NOMO-1 treated with DMSO at 0.1 percent for 48 hours (cell line): ENCODE measurements at regions not wholly inside any gene's neighbourhood (a gene's known extent, or its start where the extent isn't known, plus 50 kb on each side); places are given as distances from the start of the nearest gene placed in this dataset.
"Not testable (repeated sequence)": the region's sequence is repeated elsewhere in the genome, so short reads cannot be mapped to it uniquely, and the experiment has no call there.

Source experiments
- DNase-seq: peaks from one replicate; lab custom pipeline; 2025; ENCODE audit not compliant: unreplicated experiment; lab: John Stamatoyannopoulos, UW

DNA sequence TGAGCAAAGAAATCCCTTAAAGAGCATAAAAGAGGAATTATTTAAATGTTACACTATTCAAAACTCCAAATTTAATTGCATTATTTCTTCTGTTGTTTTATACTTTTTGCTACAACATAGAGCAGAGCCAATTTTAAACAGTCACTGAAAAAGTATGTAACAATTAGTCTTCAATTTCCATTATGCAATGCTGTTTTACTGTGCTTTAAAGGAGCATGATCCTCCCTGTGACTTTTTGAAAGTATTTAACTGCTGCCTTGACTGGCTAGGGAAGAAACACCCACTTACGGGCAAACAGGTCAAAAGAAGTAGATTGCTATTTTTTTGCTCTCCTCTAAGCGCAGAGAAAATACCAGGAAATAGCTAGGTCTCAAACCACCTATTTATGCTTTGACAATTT, 217.4 kb upstream of the GCFC2 start:
- no peak for DNase-seq

DNA sequence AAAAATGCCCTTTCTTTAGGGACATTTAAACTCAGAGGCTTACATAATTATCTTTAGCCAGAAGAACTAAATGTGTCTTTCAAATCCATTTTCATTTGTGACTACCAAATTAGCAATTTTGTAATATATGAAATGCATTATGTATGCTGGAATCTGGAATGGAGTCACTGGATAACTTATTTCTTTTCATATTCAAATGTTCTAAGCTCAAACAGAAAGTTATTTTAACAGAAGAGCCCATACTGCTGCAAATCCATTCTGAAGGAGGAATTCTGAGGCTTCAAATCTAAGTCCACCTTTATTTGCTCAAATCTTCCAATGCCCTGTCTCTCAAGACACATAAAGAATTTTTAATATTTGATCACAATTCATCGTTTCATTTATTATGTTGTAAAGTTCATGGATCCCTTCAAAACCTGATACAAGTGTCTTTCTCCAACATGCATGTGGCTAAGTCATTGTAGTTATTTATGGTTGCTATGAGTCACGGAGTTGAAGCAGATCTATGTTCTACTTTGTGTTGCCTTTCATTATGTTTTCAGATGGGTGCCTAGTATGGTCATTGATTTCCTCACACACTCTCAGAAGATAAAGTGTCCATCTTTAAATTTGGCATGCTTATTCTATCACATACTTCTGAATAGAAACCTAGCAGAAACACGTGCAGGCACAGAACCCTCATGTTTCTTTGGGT, 214.8 kb upstream of the GCFC2 start:
- DNase-seq = no peak

DNA sequence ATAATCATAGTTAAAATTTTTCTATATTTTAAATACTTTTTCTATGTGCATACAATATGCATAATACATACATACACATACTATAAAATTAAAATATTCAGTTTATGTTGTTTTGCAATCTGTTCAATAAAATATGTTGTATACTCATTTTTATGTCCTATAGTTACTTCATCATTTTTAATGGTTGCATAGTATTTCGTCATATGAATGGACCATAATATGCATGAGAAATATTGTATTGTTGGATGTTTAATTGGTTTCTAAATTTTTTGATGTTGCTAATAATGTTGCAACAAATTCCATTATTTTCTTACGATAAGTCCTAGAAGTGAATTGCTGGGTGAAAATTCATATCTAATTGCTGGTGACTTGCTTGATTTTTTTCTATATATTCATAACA, 211.5 kb upstream of the GCFC2 start:
- DNase-seq = no peak

DNA sequence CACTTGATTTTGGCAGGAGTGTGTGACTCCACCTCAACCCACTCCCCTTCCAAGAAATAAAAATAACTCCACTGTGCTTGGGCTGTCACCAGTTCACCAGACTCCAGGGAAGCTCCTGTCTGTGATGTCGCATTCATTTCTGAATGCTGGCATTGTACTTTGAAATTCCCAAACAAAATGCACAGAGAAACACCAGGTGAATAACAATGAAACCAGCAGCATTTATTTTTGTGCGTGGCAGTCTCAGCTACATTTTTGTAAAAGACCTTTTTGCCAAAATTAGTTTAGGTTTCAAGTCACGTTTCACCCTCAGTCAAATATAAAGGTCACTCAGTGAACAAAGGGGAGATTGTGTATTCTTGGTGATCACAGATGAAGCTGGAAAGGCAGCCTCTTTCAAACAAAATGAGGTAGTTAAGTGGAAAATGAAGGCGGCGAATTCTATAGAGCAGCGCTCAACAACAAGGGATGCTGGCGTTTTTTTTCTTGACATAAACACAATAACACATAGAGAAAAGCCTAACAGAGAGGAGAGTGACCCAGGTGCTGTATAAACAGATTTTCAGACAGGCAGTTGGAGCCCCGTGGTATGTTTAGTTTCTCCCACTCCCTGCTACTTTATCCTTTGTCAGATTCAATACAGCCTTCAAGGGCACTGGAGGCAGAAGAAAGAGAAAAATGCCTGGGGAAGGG, 210.3 kb upstream of the GCFC2 start:
- DNase-seq = no peak

DNA sequence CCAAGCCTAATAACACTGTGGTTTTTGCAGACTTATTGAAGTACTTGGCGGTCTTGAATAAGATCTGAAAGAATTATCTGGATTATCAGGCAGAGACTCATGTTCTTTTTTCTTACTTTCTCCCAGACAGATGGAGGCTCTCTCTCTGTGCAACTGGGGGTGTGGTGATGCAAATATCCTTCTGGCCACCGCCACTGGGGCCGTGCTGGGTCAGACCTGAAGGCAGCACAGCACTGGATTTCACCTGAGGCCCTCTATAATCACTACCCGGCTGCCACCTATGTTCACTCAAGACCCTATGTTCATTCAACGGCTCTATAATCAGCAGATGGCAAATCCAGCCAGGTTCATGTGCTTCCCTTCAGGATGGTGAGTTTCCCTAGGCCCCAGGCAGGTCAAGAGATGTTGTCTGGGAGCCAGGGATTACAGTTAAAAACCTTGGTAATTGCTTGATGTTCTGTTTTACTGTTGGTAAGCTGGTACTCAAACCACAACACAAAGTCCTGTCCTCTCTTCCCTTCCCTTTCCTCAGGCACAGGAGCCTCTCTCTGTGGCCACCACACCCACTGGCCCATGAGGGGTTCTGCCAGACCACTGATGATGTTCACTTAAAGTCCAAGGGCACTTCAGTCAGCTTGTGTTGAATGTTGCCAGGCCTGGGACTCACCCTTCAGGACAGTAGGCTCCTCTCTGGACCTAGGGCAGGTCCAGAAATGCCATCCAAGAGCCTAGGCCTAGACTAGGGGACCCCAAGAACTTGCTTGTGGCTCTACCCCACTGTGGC, 205.3 kb upstream of the GCFC2 start:
- no peak for DNase-seq

DNA sequence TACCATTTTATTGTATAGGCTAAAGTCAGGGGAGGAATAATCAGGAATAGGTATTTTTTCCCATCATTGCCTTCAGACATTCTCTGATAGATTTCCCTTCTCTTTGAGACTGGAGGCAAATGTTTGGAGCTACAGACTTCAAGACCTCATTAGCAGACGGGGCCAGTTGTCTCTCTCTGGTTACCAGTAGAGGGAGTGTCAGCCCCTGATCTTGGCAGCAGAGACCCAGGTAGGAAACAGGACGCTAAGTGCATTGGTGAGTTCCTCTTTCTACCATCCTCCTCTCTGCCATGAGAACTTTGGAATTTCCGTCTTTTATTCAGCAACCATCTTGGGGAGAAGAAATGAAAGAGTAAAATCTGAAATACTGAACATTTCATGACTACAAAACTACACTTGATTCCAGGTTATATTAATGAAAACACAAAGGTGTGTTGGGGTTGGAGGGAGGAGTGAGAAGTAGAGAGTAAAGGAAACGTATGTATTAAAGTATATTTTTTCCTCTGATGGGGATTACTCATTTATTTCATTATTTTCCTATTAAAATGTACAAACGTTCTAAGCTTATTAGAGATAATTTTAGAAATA, 186.2 kb upstream of the GCFC2 start:
- DNase-seq = peak; percentile 15

DNA sequence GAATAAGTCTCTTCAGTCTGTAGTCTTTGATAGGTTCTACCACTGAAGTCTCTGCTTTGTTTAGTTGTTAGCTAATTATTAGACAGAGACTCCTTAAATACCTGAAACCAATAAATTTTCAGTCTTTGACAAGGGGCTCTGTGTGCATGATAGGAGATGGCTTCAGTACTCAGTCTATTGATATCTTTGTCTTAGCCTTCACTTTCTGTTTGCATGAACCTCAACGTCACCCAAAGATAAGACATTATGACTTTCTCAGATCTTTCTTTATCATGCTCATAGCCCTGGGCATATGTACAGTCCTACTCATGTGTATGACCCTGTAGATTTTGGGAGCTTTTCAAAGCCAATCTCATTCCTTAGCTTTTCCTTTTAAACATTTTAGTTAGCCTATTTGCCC, 183.5 kb upstream of the GCFC2 start:
- DNase-seq = no peak

DNA sequence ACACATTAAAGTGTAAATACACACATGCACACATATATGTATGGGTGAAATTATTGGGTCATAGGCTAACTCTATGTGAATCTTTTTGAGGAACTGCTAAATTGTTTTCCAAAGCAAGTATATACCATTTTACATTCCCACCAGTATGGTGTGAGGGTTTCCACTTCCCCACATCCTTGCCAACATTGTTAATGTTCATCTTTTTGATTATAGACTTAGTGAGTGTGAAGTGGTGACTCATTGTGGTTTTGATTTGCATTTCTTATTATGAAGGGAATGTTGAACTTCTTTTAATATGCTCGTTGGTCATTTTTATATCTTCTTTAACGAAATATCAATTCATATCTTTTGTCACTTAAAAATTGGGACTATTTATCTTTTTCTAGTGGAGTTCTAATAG, 181.8 kb upstream of the GCFC2 start:
- DNase-seq = no peak

DNA sequence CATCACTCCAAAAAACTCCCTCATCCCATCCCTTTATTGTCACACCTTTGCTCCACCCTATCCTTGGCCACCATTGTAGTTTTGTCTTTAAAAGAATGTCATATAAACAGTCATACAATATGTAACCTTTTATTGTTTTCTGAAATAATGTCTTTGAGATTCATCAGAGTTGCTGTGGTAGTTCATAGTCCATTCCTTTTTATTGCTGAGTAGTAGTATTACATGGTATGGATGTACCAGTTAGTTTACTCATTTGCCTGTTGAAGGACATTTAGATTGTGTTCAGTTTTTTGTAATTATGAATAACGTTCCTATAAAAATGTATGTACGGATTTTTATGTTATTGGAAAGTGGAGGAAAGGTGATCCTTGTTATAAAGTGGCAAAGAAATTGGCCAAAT, 171.8 kb upstream of the GCFC2 start:
- no peak for DNase-seq

DNA sequence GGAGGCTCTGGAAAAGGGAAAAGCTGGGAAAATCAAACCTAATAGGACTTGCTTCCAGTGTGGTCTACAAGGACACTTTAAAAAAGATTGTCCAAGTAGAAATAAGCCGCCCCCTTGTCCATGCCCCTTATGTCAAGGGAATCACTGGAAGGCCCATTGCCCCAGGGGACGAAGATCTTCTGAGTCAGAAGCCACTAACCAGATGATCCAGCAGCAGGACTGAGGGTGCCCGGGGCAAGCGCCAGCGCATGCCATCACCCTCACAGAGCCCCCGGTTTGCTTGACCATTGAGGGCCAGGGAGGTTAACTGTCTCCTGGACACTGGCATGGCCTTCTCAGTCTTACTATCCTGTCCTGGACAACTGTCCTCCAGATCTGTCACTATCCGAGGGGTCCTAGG, 164.9 kb upstream of the GCFC2 start:
- not testable (repeated sequence) for DNase-seq

DNA sequence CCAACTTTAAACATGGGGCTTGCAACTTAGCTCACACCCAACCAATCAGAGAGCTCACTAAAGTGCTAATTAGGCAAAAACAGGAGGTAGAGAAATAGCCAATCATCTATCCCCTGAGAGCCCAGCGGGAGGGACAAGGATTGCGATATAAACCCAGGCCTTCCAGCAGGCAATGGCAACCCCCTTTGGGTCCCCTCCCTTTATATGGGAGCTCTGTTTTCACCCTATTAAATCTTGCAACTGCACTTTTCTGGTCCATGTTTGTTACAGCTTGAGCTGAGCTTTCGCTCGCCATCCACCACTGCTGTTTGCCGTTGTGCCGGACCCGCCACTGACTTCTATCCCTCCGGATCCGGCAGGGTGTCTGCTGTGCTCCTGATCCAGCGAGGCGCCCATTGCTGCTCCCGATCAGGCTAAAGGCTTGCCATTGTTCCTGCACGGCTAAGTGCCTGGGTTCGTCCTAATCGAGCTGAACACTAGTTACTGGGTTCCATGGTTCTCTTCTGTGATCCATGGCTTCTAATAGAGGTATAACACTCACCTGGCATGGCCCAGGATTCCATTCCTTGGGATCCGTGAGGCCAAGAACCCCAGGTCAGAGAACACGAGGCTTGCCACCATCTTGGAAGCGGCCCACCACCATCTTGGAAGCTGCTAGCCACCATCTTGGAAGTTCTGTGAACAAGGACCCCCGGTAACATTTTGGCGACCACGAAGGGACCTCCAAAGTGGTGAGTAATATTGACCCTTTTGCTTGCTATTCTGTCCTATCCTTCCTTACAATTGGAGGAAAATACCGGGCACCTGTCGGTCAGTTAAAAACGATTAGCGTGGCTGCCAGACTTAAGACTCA, 161.3 kb upstream of the GCFC2 start:
- not testable (repeated sequence) for DNase-seq

DNA sequence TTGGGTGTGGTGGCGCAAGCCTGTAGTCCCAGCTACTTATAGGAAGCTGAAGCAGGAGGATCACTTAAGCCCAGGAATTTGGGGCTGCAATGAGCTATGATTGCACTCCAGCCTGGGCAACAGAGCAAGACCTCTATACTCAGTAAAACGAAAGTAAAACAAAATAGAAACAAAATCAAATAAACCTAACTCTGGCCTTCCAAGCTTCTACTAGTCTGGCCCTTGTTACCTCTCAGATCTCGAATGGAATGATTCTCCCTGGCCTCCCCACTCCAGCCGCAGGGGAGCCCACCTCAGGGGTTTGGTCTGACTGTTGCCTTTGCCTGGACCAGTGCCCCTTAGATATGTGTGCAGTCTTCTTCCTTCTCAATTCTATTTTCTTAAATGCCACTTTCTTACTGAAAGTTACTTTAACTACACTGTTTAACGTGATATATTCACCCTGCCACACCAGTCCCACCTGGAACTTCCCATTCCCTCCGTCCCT, 160.0 kb upstream of the GCFC2 start:
- no peak for DNase-seq

DNA sequence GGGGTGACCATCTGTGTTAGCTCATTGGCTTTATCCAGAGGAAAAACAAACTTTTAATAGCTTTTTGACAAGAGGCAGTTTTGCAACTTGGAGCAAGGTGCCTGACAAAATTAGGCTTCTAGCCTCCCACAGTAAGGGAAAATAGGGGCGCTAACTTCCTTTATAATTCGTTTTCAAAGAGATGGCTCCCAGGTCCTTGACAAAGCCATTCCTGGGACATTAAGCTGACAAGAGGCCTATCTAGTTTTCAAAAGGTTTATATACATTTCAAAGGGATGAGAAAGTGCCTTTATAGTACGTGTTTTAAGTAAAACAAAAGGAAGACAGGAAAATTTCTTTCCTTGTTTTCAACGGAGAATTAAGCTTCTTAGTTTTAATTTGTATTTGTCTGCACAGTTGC, 159.4 kb upstream of the GCFC2 start:
- no peak for DNase-seq

DNA sequence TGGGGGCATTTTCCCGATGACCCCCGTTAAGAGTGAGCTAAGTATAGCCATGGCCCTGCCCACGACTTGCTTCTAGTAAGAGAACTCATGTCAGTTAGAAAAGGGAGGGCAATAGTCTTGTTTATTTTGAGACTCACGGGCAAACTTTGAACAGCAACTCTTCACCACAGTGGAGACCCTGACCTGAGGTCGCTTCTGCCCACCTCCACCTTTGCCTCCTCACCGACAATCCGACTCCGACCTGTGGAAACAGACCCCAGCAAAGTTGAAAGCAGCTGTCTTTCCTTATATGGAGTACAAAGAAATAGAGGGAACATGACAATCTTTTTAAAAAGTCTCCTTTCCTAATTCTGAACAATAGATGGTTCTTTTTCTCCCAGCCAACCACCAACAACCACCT, 155.0 kb upstream of the GCFC2 start:
- DNase-seq = no peak

DNA sequence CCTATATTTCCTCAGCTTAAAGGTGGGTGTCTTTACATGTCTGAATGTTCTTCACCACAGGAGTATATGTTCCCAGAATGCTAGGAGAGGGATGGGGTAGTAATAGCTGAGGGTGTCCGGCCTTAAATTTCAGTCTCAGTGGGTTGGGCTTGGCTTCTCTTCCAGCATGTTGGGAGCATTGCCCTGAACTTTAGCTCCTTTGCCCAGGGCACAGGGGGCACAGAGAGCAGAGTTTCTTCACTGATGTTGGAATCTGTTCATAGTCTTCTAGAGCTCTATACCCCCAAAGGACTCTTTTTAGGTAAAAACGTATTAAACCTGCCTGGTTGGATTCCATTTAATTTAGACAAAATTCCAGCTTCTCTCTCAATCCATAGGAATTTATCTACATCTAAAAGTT, 154.4 kb upstream of the GCFC2 start:
- no peak for DNase-seq

DNA sequence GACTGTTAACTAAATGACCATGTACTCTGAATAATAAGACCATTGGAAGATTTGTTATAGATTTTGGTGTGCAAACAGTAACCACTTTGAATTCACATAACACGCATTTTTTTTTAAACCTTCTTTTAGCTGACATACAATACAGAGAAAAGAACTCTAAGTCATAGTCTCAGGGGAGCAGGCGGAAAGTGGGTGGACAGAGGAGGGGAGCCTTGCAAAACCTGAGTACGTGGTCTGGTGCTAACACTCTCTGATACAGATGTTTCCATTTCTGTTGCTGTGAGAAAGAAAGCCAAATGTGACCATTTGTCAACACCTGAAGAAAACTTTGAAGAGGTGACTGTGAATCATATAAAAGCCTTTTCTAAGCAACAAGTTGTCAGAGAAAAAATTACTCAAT, 151.8 kb upstream of the GCFC2 start:
- DNase-seq = no peak

DNA sequence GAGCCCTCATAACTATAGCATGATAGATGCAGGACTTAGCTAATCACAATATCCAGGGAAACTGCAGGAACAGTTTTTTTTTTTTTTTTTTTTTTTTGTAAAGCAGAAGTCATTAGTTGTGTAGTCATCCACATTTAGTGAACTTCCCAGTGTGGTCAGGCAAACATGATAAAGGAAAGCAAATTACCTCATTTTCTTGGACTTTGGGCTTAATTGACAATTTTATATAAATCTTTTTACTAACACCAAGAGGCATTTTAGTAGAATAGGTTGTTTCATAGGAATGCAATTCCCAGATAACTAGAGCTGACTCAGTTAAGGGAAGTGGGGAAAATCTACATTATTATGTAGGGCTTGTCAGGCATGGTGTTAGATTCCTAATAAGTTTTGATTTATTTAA, 142.7 kb upstream of the GCFC2 start:
- no peak for DNase-seq

DNA sequence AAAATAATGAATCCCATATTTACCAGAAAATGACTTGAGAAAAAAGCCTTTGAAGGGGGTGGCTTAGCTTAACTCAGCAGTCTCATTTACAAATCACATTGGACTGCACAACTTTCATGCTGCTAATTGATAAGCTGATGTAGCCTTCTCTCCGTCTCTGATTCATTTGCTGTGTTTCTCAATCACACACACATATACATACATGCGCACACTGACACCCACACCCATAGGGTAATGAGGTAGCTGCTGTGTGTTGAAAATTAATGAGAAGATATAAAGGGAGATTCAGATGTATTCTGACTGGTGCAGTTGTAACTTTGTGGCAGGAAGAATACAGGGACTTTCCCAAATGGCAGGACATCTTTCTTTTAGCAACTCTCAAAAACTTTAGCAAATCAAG, 141.9 kb upstream of the GCFC2 start:
- no peak for DNase-seq

DNA sequence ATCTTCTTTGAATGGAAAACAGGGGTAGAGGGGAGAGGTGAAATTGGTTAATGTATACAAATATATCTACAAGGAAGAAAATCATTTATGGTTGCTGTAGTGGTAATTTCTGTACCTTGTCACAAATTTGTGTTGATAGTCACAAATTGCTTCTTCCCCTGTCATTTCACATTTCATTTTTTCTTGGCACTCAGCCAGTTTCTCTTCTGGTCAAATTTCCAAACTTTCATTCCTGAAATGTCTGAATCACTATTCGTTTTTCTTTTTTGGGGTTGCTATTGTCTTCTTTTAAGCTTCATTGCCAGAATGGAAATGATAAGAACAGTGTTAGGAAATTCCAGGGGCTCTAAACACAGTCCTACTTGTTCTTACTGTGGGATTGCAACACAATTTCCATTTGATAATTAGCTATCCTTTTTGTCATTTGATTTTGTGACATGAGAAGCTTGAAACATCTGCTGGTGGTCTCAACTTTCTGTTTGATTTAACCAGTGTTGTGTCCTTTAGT, 136.0 kb upstream of the GCFC2 start:
- no peak for DNase-seq

DNA sequence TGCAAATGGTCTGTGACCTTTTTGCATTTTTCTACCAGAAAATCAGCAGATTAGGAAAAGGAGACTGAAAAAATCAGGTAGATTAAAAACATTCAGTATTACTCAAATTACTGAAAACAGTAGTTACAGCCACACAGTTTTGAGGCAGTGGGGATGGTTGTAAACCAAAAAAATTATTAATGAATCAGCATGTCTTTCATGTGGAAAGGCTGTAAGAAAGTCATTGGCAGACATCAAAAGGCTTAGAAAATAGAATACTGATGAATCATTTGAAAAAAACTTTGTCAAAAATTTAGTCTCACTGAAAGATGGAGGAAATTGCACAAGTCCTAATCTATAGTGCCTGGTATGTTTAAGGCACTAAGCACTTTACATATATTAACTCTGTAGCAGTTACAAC, 133.9 kb upstream of the GCFC2 start:
- DNase-seq = no peak

DNA sequence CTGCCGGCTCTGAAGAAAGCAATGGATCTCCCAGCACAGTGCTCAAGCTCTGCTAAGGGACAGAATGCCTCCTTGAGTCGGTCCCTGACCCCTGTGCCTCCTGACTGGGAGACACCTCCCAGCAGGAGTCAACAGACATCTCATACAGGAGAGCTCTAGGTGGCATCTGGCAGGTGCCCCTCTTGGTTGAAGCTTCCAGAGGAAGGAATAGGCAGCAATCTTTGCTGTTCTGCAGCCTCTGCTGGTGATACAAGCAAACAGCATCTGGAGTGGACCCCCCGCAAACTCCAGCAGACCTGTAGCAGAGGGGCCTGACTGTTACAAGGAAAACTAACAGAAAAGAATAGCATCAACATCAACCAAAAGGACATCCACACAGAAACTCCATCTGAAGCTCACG, 123.9 kb upstream of the GCFC2 start:
- not testable (repeated sequence) for DNase-seq
